ENCODE measurements at regions not wholly inside any gene's neighbourhood (a gene's known extent, or its start where the extent isn't known, plus 50 kb on each side); places are given as distances from the start of the nearest gene placed in this dataset.
A peak's percentile ranks its signal among the peaks of the same experiment; 100 is the strongest.

DNA sequence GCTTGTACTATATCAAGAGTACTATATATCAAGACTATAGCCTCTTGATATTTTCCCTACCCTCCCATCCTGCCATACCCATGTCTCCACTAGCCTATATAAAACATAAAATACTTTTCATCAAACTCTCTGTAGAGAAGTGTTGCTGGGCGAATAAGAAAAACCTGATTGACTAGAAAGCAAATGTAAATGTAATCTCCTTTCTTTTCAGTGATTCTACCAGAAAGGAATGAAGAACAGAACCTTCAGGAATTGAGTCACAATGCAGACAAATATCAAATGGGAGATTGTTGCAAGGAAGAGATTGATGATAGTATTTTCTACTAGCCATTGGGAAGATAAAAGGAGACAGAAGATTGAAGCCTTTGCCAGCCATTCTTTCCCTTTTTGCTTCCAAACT is 89.2 kb downstream of the KCNRG start:
- no peak for DNase-seq

DNA sequence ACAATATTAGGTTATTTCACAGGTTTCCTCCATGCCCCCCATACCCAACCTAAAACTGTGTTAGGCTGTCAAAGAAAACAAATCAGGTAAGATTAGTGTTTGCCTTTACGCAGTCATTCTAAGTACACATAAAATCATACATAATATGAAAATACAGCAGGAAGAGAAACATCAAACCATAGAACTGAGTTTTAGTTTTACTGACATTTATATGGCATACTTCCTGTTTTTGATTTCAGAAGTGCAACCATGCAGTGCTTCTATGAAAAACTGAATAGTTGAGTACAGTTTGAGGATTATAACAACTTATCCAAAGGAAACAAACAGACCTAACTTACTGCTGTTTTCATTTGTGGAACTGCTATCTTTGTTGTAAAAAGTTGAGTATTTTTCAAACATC is 91.3 kb downstream of the KCNRG start:
- DNase-seq: no peak

DNA sequence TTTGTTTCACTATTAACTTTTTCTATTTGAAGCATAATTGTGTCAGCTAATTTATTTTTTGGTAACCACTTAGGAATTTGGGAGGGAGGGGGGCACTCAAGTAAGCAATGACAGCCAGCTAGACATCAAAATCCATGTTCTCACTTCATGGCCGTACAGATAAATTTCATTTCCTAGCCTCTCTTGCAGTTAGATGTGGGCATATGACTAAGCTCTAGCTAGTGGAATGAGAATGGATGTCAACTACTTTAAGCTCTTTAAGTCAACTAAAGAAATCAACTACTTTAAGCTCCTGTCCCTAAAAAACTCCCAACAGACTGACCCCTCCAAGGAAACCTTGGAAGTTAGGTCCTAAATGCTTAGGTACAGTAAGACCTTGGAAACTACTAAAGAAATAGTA is 92.0 kb downstream of the KCNRG start:
- DNase-seq: no peak

DNA sequence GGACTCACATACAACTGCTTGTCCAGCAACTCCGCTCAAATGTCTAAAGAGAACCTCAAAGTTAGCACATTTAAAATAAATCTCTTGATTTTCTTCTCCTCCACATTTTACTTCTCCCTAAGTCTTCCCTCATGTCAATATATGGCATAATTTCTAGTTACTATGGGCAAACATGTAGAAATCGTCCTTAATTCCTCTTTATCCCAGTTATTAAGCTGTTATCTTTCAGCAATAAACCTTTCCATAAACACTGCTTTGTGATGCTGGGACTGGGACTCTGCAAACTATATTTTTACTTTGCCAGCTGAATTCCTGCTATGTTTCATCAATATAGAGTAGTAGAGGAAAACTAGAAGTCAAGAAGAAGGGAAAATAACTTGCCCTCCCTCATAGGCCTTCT is 99.7 kb downstream of the KCNRG start:
- no peak for DNase-seq

DNA sequence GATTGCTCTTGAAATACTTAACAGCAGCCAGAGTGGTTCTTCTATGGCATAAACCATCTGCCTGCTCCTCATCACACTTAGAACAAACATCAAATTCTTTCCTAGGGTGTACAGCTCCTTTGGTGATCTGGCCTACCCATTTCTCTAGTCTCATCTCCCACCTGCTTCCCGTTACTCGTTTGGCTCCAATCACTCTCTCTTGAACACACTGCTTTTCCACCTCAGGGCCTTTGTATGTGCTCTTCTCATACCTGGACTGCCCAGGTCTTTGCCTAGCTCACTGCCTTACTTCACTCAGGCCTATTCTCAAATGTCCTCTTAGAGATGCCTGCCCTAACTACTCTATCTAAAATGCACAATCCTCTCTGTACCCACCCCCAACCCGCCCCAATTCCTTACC is 100.5 kb downstream of the KCNRG start:
- no peak for DNase-seq

DNA sequence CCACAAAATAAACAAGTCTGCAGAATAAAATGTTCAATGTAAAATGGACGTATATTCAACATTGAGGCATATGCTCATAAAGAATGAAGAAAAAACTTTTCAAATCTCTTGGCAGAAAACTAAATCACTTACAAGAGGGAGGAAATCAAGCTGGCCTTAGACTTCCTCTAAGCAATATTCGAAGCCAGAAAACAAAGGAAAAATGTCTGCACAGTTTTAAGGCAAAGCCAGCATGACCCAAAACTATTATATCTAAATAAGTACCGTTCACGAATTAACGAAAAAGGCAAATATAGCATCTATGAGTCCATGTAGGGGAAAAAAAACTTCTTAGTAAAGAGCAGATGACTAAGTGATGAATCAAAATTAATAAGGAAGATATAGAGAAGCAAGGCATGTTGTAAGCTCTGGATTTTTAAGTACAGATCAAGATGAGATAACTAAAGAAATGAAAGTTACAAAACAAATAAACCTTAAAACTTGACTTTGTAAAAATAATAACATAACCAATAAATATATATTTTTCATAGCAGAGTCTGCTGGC is 101.3 kb downstream of the KCNRG start:
- no peak for DNase-seq

DNA sequence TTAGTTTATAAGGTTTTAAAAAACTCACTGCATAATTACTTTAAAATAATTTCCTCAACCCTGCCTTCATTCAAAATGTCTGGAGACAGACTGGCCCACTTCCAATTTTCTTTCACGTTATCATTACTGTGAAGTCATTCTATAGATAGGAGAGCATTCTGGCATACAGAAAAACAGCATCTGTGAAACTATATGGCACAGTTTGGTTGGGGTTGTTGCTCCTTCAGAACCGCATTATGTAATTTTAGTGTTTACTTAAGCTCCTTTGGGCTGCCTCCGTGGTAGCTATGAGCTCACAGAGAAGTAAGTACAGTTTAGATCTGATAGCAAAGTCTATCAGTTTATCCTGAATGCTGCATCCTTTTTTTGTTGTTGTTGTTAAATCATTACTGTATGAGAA is 104.3 kb downstream of the KCNRG start:
- no peak for DNase-seq

DNA sequence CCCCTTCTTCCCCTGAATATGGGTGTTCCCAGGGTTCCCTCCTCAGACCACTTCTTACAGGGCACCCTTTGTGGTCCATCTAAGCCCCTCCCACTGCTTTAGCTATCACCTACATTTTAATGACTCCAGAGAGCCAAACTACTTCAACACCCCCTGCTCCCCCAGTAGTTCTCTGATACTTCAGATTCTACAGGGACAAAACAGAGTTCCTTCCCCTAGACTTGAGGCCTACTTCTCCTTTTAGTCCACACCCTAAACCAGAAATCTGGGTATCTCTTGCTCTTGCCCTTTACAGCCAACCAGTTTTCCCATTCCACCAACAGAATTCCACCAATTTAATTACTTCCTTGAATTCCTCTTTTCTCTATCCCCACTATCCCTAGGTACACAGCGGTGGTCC is 107.2 kb downstream of the KCNRG start:
- no peak for DNase-seq

DNA sequence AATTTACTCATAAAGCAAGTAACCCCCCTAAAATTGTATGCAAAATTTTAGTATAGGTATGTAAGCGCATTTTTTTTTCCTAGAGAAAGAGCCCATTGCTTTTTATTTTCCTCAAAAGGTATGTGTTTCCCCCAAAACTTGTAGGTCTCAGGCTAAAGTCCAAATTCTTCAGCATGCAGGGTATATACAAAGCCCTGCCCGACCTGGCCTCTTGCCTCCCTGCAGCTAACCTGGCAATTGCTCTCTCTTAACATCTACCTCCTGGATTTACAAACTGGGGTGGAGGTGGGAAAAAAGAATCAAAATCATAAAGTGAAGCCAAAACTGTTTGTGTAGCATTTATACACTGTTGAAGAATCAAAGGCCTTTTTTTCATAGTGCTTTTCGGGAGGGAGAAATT is 107.8 kb downstream of the KCNRG start:
- DNase-seq: no peak

DNA sequence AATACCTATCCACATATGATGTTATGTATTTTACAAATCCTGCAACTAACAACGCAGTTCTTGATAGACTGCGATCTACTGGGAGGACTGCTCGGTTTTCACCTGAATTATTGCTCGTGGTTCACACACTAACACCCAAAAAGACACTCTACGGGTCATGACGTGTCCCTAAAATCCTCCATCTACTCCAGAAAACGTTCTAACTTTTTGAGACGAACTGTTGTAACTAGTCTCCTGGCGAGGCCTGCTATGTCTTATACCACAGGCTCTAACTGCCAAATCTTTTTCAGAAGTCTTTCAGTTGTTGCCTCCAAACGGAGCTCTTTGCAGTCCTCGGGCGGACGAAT is 108.2 kb downstream of the KCNRG start:
- DNase-seq: no peak

DNA sequence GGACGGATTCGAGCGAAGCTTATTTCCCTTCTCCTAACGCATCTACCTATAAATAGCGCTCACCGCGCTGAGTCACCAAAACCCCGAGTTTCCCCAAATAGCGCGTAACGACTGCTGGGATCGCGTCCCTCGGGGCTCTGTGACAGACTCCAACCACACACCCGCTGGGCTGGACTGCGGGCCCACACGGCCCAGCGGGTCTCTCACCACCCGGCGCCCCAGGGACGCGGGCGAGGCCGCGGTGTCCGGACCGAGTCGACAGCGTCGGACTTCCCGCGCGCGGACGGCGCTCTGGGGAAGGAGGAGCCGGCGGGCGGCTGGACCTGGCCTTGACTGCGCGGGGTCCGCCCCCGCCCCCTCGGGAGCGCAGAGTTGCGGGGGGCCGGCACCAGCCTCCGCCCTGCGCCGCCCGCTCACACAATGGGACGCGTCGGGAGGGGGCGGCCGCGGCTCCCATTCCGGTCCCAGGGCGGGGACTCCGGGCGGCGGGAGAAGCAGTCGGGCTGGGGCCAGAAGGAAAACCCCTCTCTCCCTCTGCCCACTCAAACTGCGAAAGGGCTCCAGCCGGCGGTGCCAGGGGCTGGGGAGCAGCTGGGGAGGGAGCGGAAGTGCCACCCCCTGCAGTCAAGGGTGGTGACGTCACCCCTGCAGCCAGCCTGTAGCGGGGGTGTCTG is 108.8 kb downstream of the KCNRG start:
- peak; percentile 73 to 75 for DNase-seq

DNA sequence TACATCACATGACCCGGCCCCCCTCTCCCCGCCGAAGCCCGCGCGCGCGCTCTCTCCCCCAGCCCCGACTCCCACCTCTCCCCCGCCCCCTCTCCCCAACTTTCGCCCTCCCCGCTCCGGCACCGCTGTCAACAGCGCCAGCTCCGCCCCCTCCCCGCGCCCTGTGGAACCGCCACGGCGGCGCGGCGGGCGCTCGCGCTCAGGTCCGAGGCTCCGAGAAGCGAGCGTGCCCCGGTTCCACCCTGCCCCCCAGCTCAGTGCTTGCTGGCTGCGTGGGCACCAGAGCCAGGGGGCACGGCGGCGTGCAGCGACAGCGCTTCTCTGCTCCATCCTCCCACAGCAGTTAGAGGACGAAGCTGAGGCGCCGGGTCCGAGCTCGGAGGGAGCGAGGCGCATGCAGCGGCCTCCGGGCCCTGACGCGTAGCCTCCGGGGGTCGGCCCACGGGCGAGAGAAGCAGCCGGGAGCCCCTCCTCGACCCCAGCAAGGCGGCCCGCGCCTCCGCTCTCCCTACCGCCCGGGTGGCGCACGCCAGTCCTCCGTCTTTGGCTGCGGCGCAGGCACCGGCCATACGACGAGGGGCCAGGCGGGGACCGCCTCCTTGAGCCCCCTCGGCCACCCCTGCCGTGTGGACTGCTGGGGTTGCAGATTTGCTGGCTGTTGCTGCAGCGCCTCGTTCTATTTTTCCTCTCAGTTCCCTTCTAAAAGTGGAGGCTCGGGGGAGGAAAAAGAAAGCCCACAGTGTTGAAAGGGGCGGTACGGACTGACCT is 109.5 kb downstream of the KCNRG start:
- DNase-seq: peak; percentile 88 to 91

DNA sequence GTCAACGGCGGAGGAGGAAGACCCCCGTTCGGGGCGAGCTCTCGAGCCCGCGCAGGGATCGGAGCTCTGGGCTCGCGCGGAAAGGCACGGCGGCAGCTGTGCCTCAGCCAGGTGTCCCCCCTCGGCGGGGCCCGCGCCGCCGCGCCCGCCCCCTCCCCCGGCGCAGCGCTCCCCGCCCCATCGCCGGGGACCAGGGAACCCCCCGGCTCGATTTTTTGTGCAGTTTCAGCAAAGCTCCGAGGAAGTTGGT is 110.0 kb downstream of the KCNRG start:
- no peak for DNase-seq

DNA sequence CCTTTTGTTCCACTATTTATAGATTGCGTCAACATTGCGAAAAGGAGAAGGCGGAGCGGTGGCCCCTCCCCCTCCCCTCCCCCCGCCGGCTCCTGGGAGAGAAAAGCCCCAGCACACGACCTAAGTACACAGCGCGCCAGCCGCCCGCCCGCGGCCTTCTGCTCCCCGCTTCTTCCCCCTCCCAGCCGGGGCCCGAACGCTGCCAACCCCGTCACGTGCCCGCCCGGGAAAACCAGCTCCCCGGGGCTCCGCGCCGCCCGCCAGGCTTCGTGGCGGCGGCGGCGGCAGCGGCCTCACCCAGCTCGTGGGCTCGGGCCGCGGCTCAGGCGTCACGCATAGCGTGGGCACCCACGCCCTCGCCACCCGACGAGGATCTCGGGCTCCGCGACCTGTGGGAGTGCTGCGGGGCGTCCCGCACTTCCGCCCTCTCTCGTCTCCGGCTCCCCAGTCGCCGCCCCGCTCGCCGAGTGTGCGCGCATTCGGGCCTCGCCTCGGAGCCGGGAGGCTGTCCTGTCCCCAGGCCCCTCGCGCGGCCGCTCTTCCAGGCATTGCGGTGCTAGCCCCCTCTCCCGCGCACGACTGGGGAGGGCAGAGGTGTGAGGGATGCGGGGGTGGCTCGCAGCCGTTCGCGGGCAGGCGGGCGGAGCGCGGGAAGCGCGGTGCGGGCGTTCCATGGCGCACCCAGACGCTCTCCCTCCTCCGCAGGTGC is 110.5 kb downstream of the KCNRG start:
- peak; percentile 83 to 86 for DNase-seq

DNA sequence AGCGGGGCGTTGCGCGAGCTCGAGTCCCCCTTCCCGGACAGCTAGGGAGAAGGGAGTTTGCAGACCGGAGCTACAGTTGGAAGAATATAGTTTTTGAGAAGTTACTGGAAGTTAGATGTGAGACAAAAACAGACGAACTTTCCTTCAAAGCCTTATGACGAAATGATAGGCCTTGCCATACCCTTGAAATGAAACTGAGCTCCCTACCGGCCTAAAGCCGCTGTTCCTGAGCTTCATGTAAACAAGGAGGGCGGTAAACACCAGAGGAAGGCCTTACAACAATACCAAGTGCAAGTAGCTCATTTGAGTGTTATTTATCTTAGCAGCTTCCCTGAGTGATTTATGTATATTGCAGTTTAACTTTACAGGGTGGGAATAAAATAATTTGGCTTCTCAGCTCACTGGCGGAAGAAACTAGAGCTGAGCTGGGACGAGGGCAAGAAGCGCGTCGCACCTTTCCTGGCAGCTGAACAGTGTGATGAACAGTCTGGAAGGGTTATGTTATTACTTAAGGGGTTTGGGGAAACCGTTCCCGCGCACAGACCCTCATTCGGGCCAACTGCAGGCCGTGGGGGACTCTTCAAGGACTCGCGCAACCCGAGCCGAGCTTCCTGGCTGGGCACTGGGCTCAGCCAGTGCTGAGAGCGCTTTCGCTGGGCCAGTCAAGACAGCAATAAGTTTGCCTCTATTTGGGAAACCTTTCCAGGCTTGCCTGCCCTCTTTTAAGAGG is 111.2 kb downstream of the KCNRG start:
- no peak for DNase-seq

DNA sequence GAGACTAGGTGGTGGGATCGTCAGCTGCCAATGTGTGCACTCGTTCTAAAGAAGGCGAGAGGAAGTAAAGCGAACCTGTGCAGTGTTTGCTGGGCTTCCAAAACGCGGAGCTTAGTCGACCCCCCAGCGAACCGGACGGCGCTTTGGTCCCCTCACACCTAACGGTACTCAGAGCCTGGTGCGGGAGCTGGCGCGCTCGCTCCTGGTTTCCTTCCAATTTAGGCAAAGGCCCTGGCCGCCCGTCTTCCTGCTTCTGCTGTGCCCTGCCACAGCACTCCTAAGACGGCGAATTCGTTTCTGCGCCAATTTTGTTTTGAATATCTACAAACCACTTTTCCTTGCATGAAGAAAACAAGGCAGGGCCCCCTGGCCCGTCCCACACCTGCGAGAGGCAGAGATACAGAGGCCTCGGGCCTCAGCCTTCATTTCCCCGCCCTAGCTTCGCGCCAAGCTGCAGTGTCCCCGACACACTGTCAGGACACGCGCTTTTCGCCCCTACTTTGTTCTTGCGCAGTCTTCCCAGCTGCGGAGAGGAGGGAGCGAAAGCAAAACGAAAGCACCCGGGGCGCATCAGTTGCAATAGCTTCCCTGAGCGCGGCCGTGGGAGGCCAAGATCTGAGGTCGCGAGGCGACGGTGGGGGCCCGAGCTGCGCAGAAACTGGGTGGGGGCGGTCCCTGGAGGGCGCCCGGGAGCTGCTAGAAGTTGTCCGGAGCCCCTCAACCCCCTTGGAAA is 111.9 kb downstream of the KCNRG start:
- DNase-seq: peak; percentile 64 to 68

DNA sequence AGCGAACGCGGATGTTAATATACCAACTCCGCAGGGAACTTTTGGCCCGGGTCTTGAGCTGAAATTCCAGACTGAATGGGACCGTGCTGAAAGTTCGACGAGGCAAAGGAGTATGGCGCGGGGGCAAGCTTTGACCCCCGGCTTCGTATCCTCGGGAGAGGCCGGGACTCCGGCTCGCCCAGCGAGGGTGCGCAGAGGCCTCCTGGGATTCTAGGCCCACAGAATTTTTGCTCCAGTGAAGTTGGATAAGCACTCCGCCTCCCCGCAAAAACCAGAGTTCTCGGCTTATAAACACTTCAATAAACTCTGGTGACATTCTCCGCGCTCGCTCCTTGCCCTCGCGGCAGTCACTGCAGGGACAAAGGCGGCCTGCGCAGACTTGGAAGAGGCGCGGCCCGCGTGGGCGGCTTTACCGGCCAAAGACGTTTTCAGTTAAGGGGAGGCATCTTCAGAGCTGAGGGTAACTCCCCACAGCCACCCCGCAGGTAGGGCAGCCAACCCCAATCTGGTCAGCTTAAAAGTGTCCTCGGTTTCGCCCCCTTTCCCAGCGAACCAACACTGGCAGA is 112.6 kb downstream of the KCNRG start:
- no peak for DNase-seq

DNA sequence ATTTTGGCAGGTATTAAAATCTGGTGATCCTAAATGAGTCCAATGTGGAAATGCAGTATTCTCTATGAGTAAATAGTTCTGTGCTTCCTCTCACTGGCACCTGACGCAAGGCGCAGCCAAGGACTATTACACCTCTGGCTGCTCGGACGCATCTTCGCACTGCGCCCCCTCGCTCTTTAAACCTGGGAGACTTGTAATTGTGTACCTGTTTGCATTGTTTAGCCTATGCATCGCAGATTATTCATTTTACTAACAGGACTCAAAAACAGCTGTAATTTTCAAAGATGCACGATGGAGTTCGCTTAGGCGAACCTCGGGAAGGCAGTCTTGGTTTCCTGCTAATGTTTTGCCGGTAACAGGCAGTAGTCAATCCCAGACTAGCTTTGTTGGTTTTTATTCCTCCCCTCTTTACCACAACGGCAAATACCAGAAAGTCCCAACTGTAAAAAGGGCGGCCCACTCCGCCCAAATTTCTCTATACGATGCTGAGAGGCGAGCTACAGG is 113.2 kb downstream of the KCNRG start:
- peak in 1 of 2 donors; percentile 31 for DNase-seq

DNA sequence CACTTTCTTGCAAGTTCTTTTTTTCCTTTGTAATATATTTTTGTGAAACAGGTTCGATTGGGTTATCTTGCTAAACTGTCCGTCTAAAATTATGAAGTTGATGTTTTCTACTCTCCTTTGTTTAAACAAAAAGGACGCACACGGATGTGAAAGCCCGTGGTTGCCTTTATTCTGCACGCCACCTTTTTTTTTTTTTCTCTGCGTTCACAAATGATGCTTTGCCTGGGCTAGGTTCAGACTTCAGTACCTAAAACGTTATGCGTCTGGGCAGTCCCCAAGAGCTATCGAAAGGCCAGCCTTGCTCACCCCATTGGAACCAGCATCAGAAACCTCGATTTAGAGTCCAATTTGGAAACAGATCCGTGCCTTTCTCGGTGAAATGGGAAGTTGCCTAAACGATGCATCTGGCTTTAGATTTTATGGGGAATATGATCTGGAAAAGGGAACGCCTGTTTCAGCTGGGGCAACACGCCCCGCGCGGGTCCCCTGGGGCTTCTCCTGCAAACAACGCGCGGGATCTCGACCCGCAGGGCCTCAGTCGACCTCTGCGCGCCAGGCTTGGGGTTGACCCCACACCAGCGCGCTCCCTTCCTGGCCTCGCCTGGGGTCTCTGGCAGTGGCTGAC is 113.9 kb downstream of the KCNRG start:
- DNase-seq: no peak

DNA sequence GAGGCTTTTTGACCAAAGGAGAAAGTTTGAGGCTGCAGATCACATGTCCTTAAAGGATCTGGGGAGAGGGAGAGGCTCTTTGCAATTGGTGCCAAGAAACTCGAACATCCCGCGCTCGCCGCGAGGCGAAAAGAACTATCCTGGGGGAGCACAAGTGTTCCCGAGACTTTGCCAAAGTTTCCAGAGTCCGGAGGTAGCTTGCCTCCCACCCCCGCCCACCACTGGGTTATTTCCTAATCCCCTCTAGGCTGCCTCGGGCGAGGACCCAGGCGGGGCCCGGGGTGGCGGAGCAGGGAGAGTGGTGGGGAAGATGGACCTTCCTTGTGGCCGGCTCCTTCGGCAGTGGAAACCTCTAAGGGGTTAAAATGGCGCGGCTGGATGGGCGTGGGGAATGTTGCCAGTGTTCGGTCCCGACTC is 114.5 kb downstream of the KCNRG start:
- peak in 1 of 2 donors; percentile 9 for DNase-seq

DNA sequence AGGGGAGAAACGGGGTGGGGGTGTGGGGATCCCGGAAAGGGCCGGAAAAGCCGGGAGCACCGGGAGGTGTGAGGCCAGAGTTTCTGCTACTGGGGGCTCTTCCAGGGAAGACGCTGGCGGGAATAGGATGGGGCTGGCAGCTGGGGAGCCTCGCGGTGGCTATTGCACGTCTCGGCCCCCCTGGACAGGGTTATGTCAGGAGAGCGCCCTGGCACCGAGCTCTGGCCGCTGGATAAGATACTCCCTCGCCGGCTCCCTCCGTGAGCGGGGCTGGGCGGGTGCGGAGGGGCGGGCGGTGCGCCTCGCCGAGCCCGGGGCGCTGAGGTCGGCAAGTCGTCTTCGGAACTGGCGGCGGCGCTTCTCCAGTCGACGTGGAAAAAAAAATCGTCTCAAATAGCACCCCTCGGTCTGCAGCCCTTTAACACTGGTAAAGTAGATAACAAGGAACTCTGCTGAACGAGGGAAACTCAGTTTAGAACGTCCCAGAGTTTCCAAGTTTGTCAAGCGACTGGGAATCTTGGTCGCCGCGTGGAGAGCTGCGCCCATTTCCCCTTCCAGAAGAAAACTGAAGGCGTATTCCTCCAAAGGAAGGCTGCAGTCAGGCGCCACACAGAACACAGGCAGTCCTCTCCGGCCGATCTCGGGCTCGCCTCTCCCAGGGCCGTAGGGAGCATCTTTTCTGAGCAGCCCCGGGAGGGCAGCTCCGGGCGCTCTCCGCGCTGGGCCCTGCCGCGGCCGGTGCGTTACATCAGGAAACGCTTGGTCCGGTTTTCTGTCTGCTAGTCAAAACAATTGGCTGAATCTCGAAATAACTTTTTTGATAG is 115.1 kb downstream of the KCNRG start:
- peak in 1 of 2 donors; percentile 38 for DNase-seq
